ENCODE measurements at regions not wholly inside any gene's neighbourhood (a gene's known extent, or its start where the extent isn't known, plus 50 kb on each side); places are given as distances from the start of the nearest gene placed in this dataset.

DNA sequence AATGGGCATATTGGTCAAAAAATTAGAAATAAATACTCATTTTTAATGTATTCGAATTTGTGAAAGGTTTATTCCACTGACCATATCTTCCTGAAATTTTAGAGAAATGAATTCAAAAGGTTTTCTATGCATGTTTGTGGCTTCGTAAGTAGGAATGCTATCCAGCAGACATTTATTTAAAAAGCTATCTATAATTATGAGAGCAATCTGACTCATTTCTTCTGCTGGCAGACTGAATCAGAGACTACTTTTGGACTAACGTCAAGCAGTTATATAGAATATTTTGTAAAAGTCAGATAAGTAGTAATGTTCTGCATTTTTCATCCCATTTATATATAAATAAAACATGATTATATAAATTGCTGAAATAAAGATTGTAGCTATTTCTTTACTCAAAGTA, 125.0 kb downstream of the SPCS3 start:
- TF ChIP-seq, protein P1, sequence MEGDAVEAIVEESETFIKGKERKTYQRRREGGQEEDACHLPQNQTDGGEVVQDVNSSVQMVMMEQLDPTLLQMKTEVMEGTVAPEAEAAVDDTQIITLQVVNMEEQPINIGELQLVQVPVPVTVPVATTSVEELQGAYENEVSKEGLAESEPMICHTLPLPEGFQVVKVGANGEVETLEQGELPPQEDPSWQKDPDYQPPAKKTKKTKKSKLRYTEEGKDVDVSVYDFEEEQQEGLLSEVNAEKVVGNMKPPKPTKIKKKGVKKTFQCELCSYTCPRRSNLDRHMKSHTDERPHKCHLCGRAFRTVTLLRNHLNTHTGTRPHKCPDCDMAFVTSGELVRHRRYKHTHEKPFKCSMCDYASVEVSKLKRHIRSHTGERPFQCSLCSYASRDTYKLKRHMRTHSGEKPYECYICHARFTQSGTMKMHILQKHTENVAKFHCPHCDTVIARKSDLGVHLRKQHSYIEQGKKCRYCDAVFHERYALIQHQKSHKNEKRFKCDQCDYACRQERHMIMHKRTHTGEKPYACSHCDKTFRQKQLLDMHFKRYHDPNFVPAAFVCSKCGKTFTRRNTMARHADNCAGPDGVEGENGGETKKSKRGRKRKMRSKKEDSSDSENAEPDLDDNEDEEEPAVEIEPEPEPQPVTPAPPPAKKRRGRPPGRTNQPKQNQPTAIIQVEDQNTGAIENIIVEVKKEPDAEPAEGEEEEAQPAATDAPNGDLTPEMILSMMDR (IDR thresholded peaks at IDR 0.05) = no peak
- TF ChIP-seq POLR2A (IDR thresholded peaks at IDR 0.05) = no peak

Data from thyroid gland (tissue), 4 donors.